ENCODE measurements at regions not wholly inside any gene's neighbourhood (a gene's known extent, or its start where the extent isn't known, plus 50 kb on each side); places are given as distances from the start of the nearest gene placed in this dataset.
"Not testable (repeated sequence)": the region's sequence is repeated elsewhere in the genome, so short reads cannot be mapped to it uniquely, and the experiment has no call there.

GRCh38 chr16:32461666-32462065 is 208.6 kb downstream of the TP53TG3D start:
- TF ChIP-seq CTCF, POLR2A (IDR thresholded peaks at IDR 0.05): not testable (repeated sequence)
